HG03342 (cell line): ENCODE measurements at regions not wholly inside any gene's neighbourhood (a gene's known extent, or its start where the extent isn't known, plus 50 kb on each side); places are given as distances from the start of the nearest gene placed in this dataset.

Experiments used
- ATAC-seq: cut with Tn5 transposase; IDR thresholded peaks from one replicate; pipeline ENCODE4 v1.9.1; 2021; ENCODE audit warnings: mild to moderate bottlenecking, moderate library complexity; ENCODE audit not compliant: unreplicated experiment

DNA sequence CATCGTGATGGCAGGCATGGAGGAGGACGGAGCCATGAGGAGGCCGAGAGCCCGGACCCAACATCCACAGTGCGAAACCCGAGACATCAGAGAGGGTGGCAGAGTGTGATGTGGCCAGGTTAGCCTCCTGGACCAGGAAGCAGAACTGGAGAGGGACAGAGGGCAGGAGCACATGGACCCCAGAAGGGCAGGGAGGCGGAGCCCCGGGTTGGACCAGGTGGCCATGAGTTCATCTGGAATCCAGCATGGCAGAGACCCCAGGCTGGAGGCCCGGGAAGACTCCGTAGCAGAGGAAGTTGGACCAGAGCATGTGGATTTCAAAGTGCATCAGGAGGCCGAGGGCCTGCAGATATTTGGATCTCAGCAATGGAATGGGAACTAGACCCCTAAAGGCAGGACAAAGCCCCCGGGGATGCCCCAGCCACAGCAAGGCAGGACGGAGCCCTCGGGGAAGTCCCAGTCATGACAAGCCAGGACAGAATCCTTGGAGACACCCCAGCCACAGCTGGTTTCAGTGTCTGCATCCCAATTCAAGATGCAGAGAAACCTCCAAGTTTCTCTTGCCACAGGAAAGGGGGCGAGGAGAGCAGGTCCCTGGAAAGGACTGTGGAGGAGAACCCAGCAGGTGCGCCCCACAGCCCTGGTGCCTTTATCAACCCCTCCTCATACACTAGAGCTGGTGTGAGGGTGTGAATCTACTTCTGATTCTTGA is 1393.4 kb downstream of the BRD1 start:
- no peak for ATAC-seq

DNA sequence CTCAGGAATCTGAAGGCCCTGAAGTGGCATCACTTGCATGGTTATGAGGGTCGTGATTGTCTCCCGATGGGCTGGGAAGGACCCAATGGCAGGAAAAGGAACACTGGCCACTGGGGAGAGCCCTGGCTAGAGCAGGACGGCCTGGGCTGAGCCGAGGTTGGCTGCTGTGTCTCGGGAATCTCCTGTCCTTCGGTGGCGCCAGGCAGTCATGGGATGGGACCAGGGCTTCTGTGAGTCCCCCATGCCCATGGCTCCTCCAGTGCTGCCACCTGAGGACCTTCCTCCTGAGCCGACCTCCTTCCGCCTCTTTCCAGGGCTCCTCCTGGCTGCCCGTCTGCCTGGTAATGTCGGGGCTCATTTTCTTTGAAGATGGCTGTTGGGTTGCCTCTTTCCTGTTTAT is 1394.0 kb downstream of the BRD1 start:
- no peak for ATAC-seq

DNA sequence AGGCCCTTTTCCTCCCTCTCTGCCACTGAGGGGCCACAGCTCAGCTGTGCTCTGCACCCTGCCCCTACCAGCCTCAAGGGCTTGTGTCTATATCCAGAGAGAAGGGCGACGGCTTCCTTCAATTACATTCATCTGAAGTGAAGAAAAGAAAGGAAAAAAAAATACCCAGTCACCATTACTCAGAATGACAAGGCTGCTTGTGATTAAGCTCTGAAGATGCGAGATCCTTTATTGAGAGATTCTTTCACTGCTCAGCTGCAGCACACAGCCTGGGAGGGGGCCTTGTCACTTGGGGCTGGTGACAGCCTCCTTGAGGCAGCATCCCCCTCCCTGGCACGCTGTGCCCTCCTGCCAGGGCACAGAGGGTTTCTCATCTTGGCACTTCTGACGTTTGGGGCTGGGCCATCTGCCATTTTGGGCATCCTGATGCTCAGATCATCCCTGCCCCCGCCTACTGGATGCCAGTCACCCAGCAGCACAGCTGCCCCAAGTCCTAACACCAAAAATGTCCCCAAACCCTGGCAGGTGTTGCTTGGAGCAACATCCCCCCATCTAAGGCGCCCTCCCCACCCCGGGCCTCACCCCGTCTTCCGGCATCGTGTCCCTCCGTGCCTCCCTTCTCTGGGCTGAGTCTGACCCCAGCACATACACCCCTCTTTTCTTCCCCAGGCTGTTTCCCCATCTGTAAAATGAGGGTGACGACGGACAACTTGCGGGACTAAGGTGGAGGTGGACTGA is 1394.7 kb downstream of the BRD1 start:
- no peak for ATAC-seq

DNA sequence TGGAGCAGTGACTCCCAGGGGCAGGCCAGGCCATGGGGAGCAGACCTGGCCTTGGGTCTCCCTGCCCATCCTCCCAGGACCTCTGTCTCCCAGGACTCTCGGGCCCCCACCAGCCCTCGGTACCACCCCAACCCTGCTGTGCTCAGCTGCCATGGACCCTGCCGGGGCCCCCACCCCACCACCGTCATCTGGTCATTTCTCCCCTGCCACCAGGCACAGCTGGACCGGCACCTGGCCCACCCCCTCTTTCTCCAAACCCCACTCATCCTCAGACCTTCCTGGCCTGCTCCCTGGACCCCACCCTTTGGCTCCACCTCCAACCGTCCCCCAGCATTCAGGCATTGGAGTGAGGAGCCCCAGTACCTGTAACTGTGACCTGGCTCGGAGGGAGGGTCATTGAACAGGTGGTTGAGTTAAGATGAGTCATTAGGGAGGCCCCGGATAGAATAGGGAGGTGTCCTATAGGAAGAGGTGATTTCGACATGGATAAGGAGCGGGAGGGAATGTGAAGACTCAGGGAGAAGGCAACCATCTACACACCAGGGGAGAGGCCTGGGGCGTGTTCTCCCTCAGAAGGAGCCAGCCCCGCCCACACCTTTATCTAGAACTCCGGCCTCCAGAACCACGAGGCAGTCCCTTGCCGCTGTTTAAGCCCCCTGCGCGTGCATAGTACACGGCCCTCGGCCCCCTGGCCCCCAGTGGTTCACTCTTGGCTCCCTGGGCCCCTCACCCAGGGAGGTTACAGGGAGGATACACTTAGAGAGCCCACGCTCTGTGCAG is 1395.9 kb downstream of the BRD1 start:
- ATAC-seq: no peak

DNA sequence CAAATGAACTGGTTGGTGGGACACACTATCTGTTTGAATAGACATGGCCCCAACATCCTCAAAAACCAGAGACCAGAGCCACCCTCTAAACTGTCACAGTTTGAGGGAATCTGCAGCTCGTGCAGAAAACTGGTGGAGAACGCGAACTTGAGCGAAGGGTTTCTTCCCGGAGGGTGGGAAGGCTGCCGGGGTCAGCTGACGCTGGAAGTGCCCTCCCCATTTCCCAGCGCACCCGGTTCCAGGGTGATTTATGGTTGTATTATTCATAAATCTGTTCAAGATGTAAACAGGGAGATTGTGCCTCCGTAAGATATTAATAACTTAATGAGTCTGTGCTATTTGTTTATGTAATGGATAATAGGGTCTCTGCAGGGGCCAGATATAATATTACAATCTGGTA is 1396.7 kb downstream of the BRD1 start:
- ATAC-seq: no peak

DNA sequence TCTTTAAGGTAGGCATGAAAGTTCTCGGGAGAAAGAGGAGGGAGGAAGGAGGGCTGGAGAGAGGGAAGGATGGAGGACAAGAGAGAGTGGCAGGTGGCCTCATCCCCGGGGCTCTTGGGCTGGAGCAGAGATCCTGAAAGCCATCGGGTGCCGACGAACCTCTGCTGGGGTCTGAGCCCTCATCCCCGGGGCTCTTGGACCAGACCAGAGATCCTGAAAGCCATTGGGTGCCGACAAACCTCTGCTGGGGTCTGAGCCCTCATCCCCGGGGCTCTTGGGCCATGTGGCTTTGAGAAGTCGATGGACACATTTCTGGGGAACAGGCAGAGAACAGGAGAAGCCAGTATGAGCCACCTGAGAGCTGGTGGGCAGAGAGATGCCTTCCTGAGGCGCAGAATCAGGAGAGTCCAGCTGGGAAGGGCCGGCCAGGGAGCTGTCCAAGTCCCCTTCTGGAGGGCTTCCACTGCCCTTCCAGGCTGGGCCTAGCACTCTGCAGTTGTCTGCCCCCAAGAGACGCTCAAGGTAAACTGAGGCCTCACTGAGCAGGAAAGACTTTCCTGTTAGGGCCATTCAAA is 1398.1 kb downstream of the BRD1 start:
- no peak for ATAC-seq

DNA sequence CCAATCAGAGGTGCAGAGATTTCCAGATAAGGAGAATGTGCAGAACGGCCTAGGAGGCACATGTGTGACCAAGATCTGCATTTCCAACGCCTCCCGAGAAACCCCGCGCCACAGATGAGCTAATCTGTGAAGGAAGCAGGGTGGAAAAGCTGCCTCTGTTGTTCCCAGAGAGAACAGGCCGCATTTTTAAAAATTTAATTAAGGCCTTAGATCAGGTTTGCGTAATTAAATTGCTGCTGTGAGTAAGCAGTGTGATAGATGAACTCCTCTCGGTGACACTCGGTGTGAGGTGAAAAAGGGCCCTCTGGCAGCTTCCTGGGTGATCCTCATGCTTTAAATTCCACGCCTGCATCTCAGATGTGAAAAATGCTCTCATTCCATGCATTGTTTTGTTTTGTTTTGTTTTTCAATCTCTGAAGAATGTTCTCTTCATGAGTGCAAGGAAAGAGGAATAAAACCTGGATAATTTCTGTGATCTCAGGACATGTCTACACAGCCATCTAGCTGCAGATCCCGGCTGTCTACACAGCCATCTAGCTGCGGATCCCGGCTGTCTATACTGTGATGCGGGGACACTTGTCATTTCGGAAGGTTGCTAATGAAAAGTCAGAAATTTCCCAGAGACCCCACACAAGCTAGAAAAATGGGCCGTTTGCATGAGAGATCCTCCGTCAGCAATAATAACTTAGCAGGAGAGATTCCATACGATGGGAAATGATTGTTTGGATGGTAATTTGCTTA is 1398.9 kb downstream of the BRD1 start:
- no peak for ATAC-seq

DNA sequence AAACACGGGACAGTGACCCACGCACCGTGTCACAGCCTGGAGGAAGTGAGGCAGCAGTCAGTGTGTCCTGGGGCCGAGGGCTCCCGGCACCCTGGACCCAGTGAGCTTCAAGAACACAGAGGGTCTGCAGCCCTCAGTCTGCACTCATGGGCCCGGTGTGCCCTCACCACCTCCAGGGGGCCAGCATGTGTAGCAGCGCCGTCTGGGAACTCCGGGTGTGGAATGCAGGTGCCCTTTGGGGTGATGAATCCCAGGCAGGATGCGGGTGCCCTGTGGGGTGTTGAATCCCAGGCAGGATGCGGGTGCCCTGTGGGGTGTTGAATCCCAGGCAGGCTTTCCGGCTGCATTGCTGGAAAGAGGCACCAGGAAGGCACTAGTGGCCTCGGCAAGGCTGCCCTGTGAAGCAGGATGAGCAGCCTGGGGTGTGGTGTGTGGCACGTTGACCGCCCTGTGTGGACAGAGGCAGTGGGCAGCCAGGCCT is 1399.9 kb downstream of the BRD1 start:
- ATAC-seq: no peak

DNA sequence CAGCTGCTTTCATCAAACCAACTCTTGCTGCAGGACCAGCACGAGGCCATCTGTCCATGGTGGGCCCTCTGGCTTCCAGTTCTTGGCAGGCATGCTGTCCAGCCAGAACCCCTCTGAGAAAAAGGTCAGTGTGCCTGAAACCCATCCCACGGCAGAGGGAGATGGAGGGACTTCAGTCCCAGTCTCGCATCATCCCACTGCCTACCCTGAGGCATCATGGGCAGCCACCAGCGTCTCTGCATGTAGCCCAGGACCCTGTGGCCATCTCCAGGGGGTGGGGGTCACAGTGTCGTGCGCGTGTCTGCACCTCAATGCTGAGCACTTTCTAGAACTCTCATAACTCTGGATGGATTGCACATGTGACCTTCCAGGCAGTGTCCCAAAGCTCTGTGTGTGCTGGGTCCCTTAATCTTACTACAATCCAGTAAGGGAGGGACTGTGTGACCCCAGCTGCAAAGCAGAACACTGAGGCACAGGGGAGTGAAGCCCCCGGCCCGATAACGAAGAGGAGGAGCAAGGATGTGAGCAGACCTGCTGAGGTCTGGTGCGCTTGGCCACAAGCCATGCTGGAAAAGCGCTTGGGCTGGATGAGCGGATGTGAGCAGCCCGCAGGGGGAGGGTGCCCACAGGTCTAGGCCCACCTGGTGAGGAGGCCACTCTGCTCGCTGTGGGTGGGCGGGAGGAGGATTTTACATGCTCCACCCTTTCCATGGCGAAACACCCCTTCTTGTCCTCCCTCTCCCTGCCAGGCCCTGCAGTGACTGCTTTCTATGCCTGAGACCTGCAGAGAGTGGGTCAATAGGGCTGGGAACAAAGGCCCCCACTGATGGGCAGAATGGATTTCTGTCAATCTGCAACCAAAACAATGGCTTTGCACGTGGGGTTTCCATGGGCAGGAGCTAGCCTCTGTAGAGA is 1401.0 kb downstream of the BRD1 start:
- ATAC-seq: no peak

DNA sequence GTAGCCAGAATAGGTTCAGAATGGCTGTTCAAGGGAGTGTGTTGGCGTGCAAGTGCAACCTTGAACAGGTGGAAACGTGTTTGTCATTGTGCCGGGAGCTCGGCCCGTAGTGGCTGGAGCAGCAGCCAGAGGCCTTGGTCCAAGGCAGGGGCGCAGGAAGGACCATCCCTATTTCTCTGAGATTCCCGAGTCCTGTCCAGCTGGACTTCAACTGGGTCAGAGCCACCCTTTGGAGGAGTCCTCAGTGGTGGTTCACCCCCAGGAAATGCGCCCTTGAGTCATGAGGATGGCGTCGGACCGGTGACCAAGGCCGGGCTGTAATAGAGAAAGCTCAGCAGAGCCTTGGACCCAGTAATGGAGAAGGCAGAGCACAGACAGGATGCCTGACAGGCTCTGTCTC is 1402.0 kb downstream of the BRD1 start:
- ATAC-seq: no peak

DNA sequence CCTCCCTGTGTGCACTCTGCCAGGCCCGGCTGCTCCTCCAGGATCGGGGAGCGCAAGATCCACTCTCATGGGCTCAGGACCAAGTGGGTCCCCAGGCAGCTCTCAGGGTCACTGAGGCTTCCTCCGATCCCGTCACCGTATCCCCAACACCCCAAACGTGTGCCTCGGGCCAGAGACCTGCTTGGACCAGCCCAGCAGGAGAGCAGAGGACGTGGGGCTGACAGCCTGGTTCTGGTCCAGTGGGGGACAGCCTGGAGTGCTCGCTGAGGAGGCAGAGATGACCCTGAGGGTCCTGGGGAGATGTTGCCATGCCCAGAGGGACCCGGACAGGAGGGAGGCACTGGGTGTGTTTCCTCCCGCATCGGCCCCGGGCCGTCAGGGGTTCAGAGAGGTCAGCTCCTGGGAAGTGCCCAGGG is 1402.6 kb downstream of the BRD1 start:
- no peak for ATAC-seq

DNA sequence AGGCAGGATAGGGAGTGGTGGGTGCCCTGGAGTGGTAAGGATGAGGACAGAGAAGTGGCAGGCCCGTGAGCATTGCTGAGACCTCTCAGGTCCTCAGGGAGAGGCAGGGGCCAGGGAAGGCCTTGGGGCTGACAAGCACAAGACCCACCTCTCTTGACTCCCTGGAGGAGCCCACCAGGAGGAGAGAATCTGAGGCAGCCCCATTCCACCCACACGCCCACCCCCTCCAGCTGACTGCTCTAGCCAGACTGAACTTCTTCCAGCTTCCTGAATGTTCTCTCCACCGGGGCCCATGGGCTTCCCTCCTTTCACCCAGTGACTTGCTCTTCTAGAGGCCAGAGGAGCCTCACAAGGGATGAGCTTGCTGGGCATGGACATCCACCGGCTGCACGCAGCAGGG is 1403.0 kb downstream of the BRD1 start:
- ATAC-seq: no peak

DNA sequence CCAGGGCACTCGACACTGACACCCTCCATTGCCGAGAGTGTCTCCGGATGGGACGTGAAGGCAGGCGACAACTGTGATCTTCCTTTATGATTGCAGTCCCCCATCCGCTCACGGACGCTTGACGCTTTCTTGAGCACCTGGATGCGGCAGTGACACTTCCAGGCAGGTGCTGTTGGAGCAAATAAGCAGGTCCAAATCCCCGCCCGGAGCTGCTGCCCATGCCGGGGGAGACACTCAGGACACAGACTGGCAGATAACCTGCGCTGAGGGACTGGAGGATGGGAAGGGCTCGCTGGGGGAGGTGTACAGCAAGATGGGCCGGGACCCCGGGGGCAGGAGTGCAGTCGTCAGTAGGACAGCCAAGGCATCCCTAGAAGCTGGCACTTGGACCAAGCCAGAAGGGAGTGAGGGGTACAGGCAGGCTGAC is 1403.5 kb downstream of the BRD1 start:
- no peak for ATAC-seq

DNA sequence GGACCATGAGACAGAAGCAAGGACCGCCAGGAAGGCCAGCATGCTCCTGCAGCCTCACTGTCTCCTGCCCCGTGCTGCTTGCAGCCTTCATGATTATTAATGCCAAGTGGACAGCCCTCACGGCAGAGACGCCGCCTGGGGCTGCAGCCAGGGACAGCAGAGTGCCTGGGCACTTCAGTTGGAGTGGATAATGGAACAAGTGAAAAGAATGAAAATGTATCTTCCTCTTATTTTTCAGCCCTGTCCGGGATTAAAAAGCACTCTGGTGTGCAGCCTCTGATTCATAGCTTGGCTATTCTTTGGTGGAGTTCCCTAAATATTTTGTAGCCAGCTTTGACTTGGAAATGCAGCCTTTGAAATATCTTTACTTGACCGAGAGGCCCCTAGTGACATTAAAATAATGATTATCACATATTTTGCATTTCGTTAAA is 1404.2 kb downstream of the BRD1 start:
- ATAC-seq: no peak

DNA sequence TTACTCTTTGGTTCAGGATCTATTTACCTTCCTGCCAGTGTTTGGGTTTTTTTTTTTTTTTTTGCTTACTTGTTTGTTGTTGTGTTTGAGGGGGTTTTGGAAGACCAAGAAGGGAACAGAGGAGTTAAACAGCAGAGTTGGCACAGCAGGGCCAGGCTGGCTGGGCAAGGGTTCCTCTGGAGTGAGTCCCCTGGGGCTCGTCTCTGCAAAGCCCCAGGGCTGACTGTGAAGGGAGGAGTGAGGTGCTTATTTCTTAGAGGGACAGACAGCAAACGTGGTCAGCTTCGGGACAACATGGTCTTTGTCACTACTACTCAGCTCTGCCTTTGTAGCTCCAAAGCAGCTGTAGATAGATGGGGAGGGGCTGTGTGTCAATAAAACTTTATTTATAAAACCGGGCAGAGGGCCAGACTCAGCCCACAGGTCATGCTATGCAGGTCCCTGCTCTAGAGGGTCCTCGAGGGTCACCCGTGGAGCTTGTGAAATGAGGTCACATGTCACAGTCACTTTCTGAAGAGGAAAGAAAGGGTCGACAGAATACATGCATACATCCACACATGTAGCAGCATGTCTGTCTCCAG is 1404.7 kb downstream of the BRD1 start:
- ATAC-seq: no peak

DNA sequence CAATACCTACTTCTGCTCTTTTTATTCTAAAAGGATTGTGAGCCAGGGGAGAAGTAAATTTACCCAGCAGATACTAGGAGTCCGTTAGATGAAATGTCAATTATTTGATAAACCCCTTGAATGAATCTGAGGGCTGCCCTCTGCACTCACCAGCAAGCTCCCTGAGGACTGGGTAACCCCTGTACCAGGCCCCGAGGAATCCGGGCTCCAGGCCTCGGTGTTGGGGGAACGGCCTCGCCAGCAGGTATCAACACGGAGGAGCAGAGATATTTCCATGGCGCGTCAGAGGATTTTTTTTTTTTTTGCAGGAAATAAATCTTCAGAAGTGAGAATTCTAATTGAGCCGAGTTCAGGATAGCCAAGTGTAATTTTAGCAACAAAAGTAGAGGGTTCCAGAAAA is 1408.8 kb downstream of the BRD1 start:
- ATAC-seq: no peak

DNA sequence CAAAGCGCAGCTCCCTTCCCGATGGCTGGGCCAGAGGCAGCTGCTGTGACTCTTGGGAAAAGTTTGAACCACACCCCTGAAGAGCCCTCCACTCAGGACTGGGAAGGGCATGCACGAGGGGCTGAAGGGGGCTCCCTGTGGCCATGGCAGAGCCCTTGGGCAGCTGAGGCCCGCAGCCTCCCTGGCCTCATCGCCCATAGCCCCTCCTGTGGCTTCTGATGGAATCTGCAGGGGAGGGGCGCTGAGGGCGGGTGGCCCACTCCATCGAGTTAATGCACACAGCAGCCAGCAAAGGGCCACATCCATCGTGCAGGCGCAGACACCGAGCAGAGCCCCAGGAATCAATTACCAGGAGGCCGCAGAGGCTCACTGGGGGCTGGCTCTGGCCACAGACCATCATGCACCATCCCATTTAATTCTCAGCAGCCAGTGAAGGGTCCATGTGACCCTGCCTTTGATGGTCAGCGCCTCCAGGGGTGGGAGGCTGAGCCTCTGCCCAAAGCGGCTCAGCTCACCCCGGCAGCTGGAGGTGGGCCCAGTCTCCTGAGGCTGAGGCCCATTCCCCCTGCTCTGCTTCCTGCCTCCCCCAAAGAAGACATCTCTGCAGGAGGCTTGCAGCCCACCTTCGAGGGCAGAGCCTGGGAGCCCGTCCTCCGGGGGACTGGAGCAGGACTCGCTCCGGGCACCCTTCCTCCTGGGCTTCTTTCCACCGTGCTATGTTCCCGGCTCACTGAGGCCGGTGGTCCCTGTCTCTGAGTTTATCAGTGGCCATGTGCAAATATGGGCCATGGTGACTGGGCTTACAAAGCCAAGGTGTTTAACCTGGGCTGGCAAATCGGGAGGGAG is 1410.2 kb downstream of the BRD1 start:
- no peak for ATAC-seq
